ENCODE measurements at regions not wholly inside any gene's neighbourhood (a gene's known extent, or its start where the extent isn't known, plus 50 kb on each side); places are given as distances from the start of the nearest gene placed in this dataset.

DNA sequence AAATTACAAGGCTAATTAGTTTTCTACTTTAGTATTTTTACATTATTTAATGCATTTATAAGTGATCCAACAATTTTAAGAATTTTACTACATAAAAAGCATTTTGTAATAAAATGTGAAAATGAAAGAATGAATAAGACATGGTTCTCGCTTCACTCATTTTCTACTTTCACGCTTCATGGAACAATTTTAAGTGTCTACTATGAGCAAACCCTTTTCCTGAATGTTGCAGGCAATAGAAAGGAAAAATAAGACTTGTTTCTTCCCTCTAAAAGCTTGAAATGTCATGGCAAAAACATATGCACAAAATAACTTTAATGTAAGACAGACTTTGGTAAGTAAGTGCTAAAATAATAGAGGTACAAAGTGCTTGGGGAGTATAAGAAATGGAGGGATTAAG lies 205.7 kb upstream of the HMGA2 start:
- DNase-seq: no peak

DNA sequence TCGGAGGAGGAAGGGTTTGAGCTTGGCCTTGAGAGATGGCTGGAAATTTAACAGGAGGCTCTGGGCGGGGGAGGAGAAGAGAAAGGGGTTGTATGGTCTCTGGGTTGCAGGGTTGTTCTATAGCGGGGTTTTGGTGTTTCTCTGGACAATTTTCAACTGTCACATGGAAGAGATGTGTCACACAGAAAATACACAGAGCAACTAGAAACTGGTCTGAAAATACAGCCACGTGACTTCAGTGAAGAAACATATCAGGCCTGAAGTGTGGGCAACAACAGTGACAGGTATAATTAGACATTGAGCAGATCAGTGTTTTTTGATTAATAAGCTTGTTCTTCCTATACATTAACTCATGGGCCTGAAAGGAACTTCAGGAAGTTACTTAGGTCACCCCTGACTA lies 205.3 kb upstream of the HMGA2 start:
- intact Hi-C loops (cut with DNase I): no loop called here

More for the DNA sequence above, 205.7 kb upstream of the HMGA2 start:
- WGBS, 2 donors: 77 to 93% methylated on average over 2 of the region's 2 CpGs
- Histone ChIP-seq H3K4me3 (no peak overlapping the region), H3K27me3 (peaks cover 0 to 6% (median 0%) of the 10 kb centered on the region in 4 donors), H3K9me3 (no peaks in the 10 kb centered on the region), H3K36me3 (no peaks in the 10 kb centered on the region), H3K4me1 (no peaks in the 10 kb centered on the region), H3K27ac (no peak overlapping the region)
- no peak for TF ChIP-seq POLR2A (IDR thresholded peaks at IDR 0.05)
- TF ChIP-seq, protein P1, sequence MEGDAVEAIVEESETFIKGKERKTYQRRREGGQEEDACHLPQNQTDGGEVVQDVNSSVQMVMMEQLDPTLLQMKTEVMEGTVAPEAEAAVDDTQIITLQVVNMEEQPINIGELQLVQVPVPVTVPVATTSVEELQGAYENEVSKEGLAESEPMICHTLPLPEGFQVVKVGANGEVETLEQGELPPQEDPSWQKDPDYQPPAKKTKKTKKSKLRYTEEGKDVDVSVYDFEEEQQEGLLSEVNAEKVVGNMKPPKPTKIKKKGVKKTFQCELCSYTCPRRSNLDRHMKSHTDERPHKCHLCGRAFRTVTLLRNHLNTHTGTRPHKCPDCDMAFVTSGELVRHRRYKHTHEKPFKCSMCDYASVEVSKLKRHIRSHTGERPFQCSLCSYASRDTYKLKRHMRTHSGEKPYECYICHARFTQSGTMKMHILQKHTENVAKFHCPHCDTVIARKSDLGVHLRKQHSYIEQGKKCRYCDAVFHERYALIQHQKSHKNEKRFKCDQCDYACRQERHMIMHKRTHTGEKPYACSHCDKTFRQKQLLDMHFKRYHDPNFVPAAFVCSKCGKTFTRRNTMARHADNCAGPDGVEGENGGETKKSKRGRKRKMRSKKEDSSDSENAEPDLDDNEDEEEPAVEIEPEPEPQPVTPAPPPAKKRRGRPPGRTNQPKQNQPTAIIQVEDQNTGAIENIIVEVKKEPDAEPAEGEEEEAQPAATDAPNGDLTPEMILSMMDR (IDR thresholded peaks at IDR 0.05): no peak
- intact Hi-C loops (cut with DNase I): no loop called here

DNA sequence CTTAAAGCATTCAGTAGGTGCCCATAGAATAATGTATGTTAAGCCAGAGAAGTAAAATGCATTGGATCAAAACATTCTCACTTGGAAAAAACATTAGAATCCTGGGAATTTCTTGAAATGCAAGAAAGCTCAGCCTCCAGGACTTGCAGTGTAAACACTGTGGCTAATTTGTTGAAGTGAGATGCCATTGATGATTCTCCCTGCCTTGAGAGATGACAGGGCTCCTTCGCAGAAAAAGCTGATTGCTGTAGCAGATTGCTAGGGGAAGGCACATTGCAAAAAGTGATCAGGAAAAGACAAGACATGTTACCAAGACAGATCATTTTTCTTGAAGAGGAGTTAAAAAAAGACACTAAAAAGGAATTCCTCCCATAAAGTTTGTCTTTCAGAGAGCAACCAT lies 204.2 kb upstream of the HMGA2 start:
- H3K4me1 ChIP-seq: no peaks in the 10 kb centered on the region
- no peak for TF ChIP-seq POLR2A (IDR thresholded peaks at IDR 0.05)
- TF ChIP-seq, protein P1 (IDR thresholded peaks at IDR 0.05): no peak
- 73 to 86% methylated on average over 1 of the region's 1 CpG for WGBS, 2 donors
- no peak overlapping the region for H3K27ac ChIP-seq
- no peak for DNase-seq
- H3K27me3 ChIP-seq: no peaks in the 10 kb centered on the region
- intact Hi-C loops (cut with DNase I): no loop called here
- H3K36me3 ChIP-seq: no peaks in the 10 kb centered on the region
- H3K4me3 ChIP-seq: no peak overlapping the region
- no peaks in the 10 kb centered on the region for H3K9me3 ChIP-seq

More for the DNA sequence above, 205.3 kb upstream of the HMGA2 start:
- TF ChIP-seq, protein P1 (IDR thresholded peaks at IDR 0.05): no peak
- no peak for TF ChIP-seq POLR2A (IDR thresholded peaks at IDR 0.05)
- no peaks in the 10 kb centered on the region for H3K4me1 ChIP-seq
- WGBS, 2 donors: 86 to 88% methylated on average over 4 of the region's 4 CpGs
- H3K27me3 ChIP-seq: peaks cover 0 to 3% (median 0%) of the 10 kb centered on the region in 4 donors
- no peaks in the 10 kb centered on the region for H3K9me3 ChIP-seq
- no peaks in the 10 kb centered on the region for H3K36me3 ChIP-seq
- no peak overlapping the region for H3K4me3 ChIP-seq
- no peak for DNase-seq
- H3K27ac ChIP-seq: no peak overlapping the region

DNA sequence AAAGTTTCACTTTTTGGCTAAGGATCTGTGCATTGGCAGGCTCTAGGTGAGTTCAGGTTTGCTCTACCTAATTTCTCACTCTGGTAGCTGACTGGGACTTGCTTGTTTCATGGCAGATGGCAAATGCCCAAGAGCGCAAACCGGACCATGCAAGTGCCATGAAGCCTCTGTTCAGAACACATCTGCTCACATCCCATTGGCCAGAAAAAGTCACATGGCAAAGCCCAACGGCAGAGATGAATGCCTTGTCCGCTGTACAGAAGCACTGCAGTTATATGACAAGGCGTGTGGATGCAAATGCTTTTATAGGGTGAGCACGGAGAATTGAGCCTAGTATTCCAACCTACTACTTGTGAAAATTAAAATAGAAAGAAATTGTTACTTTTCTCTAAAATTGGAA lies 202.2 kb upstream of the HMGA2 start:
- H3K4me1 ChIP-seq: no peaks in the 10 kb centered on the region
- no peak overlapping the region for H3K27ac ChIP-seq
- WGBS, 2 donors: 91% methylated on average over 6 of the region's 6 CpGs
- DNase-seq: no peak
- TF ChIP-seq, protein P1 (IDR thresholded peaks at IDR 0.05): no peak
- no peak for TF ChIP-seq POLR2A (IDR thresholded peaks at IDR 0.05)
- no peaks in the 10 kb centered on the region for H3K27me3 ChIP-seq
- no peak overlapping the region for H3K4me3 ChIP-seq
- no peaks in the 10 kb centered on the region for H3K36me3 ChIP-seq
- intact Hi-C loops (cut with DNase I): no loop called here
- peaks cover 0 to under 1% (median 0%) of the 10 kb centered on the region in 3 donors for H3K9me3 ChIP-seq

DNA sequence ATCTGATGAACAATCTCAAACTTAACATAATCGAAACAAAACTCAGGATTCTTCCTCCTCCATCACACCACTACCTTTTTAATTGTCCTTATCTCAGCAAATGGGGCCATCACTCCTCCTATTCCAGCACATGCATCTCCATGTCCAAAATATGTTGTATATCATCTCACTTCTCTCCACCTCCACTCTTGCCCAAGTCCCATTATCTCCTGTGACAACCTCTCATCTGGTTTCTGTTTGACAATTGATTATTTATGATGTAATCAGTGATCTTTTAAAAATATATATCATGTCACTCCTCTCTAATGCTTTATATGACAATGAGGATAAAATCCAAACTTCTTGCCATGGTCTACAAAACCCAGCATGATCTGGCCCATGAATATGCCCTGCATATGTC lies 200.8 kb upstream of the HMGA2 start:
- 74 to 76% methylated on average over 1 of the region's 1 CpG for WGBS, 2 donors
- H3K27me3 ChIP-seq: no peaks in the 10 kb centered on the region
- peaks cover 0 to 4% (median 0%) of the 10 kb centered on the region in 3 donors for H3K9me3 ChIP-seq
- TF ChIP-seq POLR2A (IDR thresholded peaks at IDR 0.05): no peak
- TF ChIP-seq, protein P1 (IDR thresholded peaks at IDR 0.05): no peak
- no peak overlapping the region for H3K27ac ChIP-seq
- H3K4me3 ChIP-seq: no peak overlapping the region
- H3K4me1 ChIP-seq: no peaks in the 10 kb centered on the region
- intact Hi-C loops (cut with DNase I): no loop called here
- no peaks in the 10 kb centered on the region for H3K36me3 ChIP-seq
- no peak for DNase-seq
